BLaER1 (cell line): ENCODE measurements at regions not wholly inside any gene's neighbourhood (a gene's known extent, or its start where the extent isn't known, plus 50 kb on each side); places are given as distances from the start of the nearest gene placed in this dataset.
"Not testable (repeated sequence)": the region's sequence is repeated elsewhere in the genome, so short reads cannot be mapped to it uniquely, and the experiment has no call there.

Experiments
- H3K27ac ChIP-seq: shearing (Covaris generic); formaldehyde crosslinking; 2 replicates; pipeline ENCODE4 v1.8.1; 2022
- H3K27me3 ChIP-seq: shearing (Covaris generic); formaldehyde crosslinking; 2 replicates; pipeline ENCODE4 v1.8.1; 2022
- H3K36me3 ChIP-seq: shearing (Covaris generic); formaldehyde crosslinking; 2 replicates; pipeline ENCODE4 v1.8.1; 2022
- H3K4me1 ChIP-seq: shearing (Covaris generic); formaldehyde crosslinking; 2 replicates; pipeline ENCODE4 v1.8.1; 2022
- H3K4me2 ChIP-seq: shearing (Covaris generic); formaldehyde crosslinking; 2 replicates; pipeline ENCODE4 v1.8.1; 2022
- H3K4me3 ChIP-seq: shearing (Covaris generic); formaldehyde crosslinking; 2 replicates; pipeline ENCODE4 v1.8.1; 2022
- H3K9ac ChIP-seq: shearing (Covaris generic); formaldehyde crosslinking; 2 replicates; pipeline ENCODE4 v1.8.1; 2022
- H3K9me3 ChIP-seq: shearing (Covaris generic); formaldehyde crosslinking; 2 replicates; pipeline ENCODE4 v1.8.1; 2022
- H4K20me1 ChIP-seq: shearing (Covaris generic); formaldehyde crosslinking; 2 replicates; pipeline ENCODE4 v1.8.1; 2022

GRCh38 chr1:143862722-143863121, 109.1 kb downstream of the FAM72C start:
- not testable (repeated sequence) for H3K9me3 ChIP-seq, H3K4me2 ChIP-seq, H3K4me3 ChIP-seq, H3K9ac ChIP-seq, H3K27ac ChIP-seq, H4K20me1 ChIP-seq, H3K36me3 ChIP-seq, H3K27me3 ChIP-seq, H3K4me1 ChIP-seq

GRCh38 chr1:143861306-143861705, 110.5 kb downstream of the FAM72C start:
- not testable (repeated sequence) for H3K27ac ChIP-seq, H3K36me3 ChIP-seq, H3K9ac ChIP-seq

GRCh38 chr1:143855867-143856266, 115.9 kb downstream of the FAM72C start:
- H3K27me3 ChIP-seq, H3K27ac ChIP-seq, H3K36me3 ChIP-seq, H3K9me3 ChIP-seq, H3K9ac ChIP-seq, H3K4me2 ChIP-seq, H4K20me1 ChIP-seq, H3K4me3 ChIP-seq, H3K4me1 ChIP-seq: not testable (repeated sequence)

More at GRCh38 chr1:143861306-143861705, 110.5 kb downstream of the FAM72C start:
- not testable (repeated sequence) for H4K20me1 ChIP-seq, H3K4me3 ChIP-seq, H3K27me3 ChIP-seq, H3K4me1 ChIP-seq, H3K9me3 ChIP-seq, H3K4me2 ChIP-seq

GRCh38 chr1:143854069-143854468, 117.7 kb downstream of the FAM72C start:
- H3K36me3 ChIP-seq, H3K4me1 ChIP-seq, H3K27me3 ChIP-seq, H3K4me2 ChIP-seq, H4K20me1 ChIP-seq, H3K9me3 ChIP-seq, H3K4me3 ChIP-seq, H3K9ac ChIP-seq, H3K27ac ChIP-seq: not testable (repeated sequence)

GRCh38 chr1:143850637-143851036, 121.1 kb downstream of the FAM72C start:
- H4K20me1 ChIP-seq, H3K36me3 ChIP-seq, H3K27ac ChIP-seq, H3K4me2 ChIP-seq, H3K4me1 ChIP-seq, H3K9me3 ChIP-seq, H3K9ac ChIP-seq, H3K27me3 ChIP-seq, H3K4me3 ChIP-seq: not testable (repeated sequence)

- not testable (repeated sequence) for H3K27me3 ChIP-seq, H3K9me3 ChIP-seq, H3K36me3 ChIP-seq, H3K4me2 ChIP-seq, H3K4me1 ChIP-seq, H3K27ac ChIP-seq, H3K4me3 ChIP-seq, H4K20me1 ChIP-seq, H3K9ac ChIP-seq
Observed at GRCh38 chr1:143848859-143849258, 122.9 kb downstream of the FAM72C start.

GRCh38 chr1:143845193-143845592, 126.6 kb downstream of the FAM72C start:
- not testable (repeated sequence) for H4K20me1 ChIP-seq, H3K4me2 ChIP-seq, H3K27me3 ChIP-seq, H3K9ac ChIP-seq, H3K4me1 ChIP-seq, H3K4me3 ChIP-seq, H3K9me3 ChIP-seq, H3K36me3 ChIP-seq, H3K27ac ChIP-seq

- not testable (repeated sequence) for H3K9me3 ChIP-seq, H3K4me1 ChIP-seq, H3K27me3 ChIP-seq, H3K27ac ChIP-seq, H3K4me3 ChIP-seq, H3K4me2 ChIP-seq, H3K9ac ChIP-seq, H4K20me1 ChIP-seq, H3K36me3 ChIP-seq
Observed at GRCh38 chr1:143842058-143842457, 129.7 kb downstream of the FAM72C start.

- not testable (repeated sequence) for H3K9me3 ChIP-seq, H4K20me1 ChIP-seq, H3K27ac ChIP-seq, H3K4me3 ChIP-seq, H3K4me1 ChIP-seq, H3K27me3 ChIP-seq, H3K36me3 ChIP-seq, H3K4me2 ChIP-seq, H3K9ac ChIP-seq
Observed at GRCh38 chr1:143839182-143839581, 132.6 kb downstream of the FAM72C start.

- H3K4me3 ChIP-seq, H3K4me2 ChIP-seq, H3K4me1 ChIP-seq, H3K27me3 ChIP-seq, H3K9ac ChIP-seq, H4K20me1 ChIP-seq, H3K9me3 ChIP-seq, H3K36me3 ChIP-seq, H3K27ac ChIP-seq: not testable (repeated sequence)
Observed at GRCh38 chr1:143838598-143838929, 133.2 kb downstream of the FAM72C start.

GRCh38 chr1:143837924-143838597, 133.7 kb downstream of the FAM72C start:
- not testable (repeated sequence) for H3K9ac ChIP-seq, H4K20me1 ChIP-seq, H3K4me1 ChIP-seq, H3K27ac ChIP-seq, H3K36me3 ChIP-seq, H3K4me3 ChIP-seq, H3K9me3 ChIP-seq, H3K27me3 ChIP-seq, H3K4me2 ChIP-seq

GRCh38 chr1:143833376-143833775, 138.4 kb downstream of the FAM72C start:
- H4K20me1 ChIP-seq, H3K27me3 ChIP-seq, H3K4me3 ChIP-seq, H3K36me3 ChIP-seq, H3K9me3 ChIP-seq, H3K4me1 ChIP-seq, H3K9ac ChIP-seq, H3K27ac ChIP-seq, H3K4me2 ChIP-seq: not testable (repeated sequence)

GRCh38 chr1:143832379-143832716, 139.4 kb downstream of the FAM72C start:
- H3K4me2 ChIP-seq, H3K27ac ChIP-seq, H3K27me3 ChIP-seq, H3K9ac ChIP-seq, H3K9me3 ChIP-seq, H4K20me1 ChIP-seq, H3K4me1 ChIP-seq, H3K36me3 ChIP-seq, H3K4me3 ChIP-seq: not testable (repeated sequence)

- not testable (repeated sequence) for H4K20me1 ChIP-seq, H3K36me3 ChIP-seq
Observed at GRCh38 chr1:143831479-143832378, 140.1 kb downstream of the FAM72C start.

GRCh38 chr1:143826162-143826561, 145.6 kb downstream of the FAM72C start:
- H3K4me3 ChIP-seq, H3K4me2 ChIP-seq, H3K9me3 ChIP-seq, H3K4me1 ChIP-seq, H3K27ac ChIP-seq, H3K36me3 ChIP-seq, H3K27me3 ChIP-seq, H3K9ac ChIP-seq, H4K20me1 ChIP-seq: not testable (repeated sequence)

More at GRCh38 chr1:143831479-143832378, 140.1 kb downstream of the FAM72C start:
- H3K4me1 ChIP-seq, H3K4me2 ChIP-seq, H3K9me3 ChIP-seq, H3K4me3 ChIP-seq, H3K9ac ChIP-seq, H3K27me3 ChIP-seq, H3K27ac ChIP-seq: not testable (repeated sequence)
